Hepatocyte (in vitro differentiated cells): ENCODE measurements at regions not wholly inside any gene's neighbourhood (a gene's known extent, or its start where the extent isn't known, plus 50 kb on each side); places are given as distances from the start of the nearest gene placed in this dataset.
"Not testable (repeated sequence)": the region's sequence is repeated elsewhere in the genome, so short reads cannot be mapped to it uniquely, and the experiment has no call there.

Experiments used
- DNase-seq: peaks from one replicate; pipeline ENCODE4 v3.0.0-alpha.2; 2016; ENCODE audit warnings: low spot score
- H2AFZ ChIP-seq: fragments of 200-600 bp; sonication (generic); 2 replicates; pipeline ENCODE4 v1.6.0; 2016; ENCODE audit warnings: antibody characterized with exemption, mild to moderate bottlenecking
- H3K27ac ChIP-seq: fragments of 200-600 bp; sonication (generic); 2 replicates; pipeline ENCODE4 v1.5.1; 2016; ENCODE audit warnings: mild to moderate bottlenecking
- H3K27me3 ChIP-seq: fragments of 200-600 bp; sonication (generic); 2 replicates; pipeline ENCODE4 v1.6.1; 2016
- H3K36me3 ChIP-seq: fragments of 200-600 bp; sonication (generic); replicated peaks from 2 replicates; pipeline ENCODE4 v1.5.1; 2016; ENCODE audit warnings: low read depth; ENCODE audit not compliant: insufficient read depth
- H3K4me1 ChIP-seq: fragments of 200-600 bp; sonication (generic); 2 replicates; pipeline ENCODE4 v1.5.1; 2016; ENCODE audit warnings: mild to moderate bottlenecking, moderate library complexity; ENCODE audit not compliant: insufficient read depth
- H3K4me2 ChIP-seq: fragments of 200-600 bp; sonication (generic); 2 replicates; pipeline ENCODE4 v1.6.0; 2016
- H3K4me3 ChIP-seq: fragments of 200-600 bp; sonication (generic); 2 replicates; pipeline ENCODE4 v1.5.1; 2016; ENCODE audit warnings: mild to moderate bottlenecking
- H3K79me2 ChIP-seq: fragments of 200-600 bp; sonication (generic); 2 replicates; pipeline ENCODE4 v1.6.0; 2017; ENCODE audit warnings: mild to moderate bottlenecking
- H3K9me2 ChIP-seq: fragments of 200-600 bp; sonication (generic); replicated peaks from 2 replicates; pipeline ENCODE4 v1.6.0; 2017; ENCODE audit warnings: mild to moderate bottlenecking; ENCODE audit not compliant: insufficient read depth
- H3K9me3 ChIP-seq: fragments of 200-600 bp; sonication (generic); 2 replicates; pipeline ENCODE4 v1.5.1; 2016; ENCODE audit warnings: low read depth, mild to moderate bottlenecking
- H4K20me1 ChIP-seq: fragments of 200-600 bp; sonication (generic); 2 replicates; pipeline ENCODE4 v1.6.0; 2016; ENCODE audit warnings: mild to moderate bottlenecking; ENCODE audit not compliant: insufficient read depth, poor library complexity, severe bottlenecking
- CTCF ChIP-seq: fragments of 200-600 bp; sonication (generic); IDR thresholded peaks from 2 replicates; pipeline ENCODE4 v1.5.1; 2016; ENCODE audit warnings: antibody characterized with exemption, mild to moderate bottlenecking; ENCODE audit not compliant: poor library complexity
- EZH2 ChIP-seq: fragments of 200-600 bp; sonication (generic); IDR thresholded peaks from 2 replicates; pipeline ENCODE4 v1.6.1; 2016; ENCODE audit warnings: antibody characterized with exemption, mild to moderate bottlenecking, borderline replicate concordance
- EZH2phosphoT487 ChIP-seq: fragments of 200-600 bp; sonication (generic); IDR thresholded peaks from one replicate; pipeline ENCODE4 v1.6.1; 2018; ENCODE audit warnings: antibody characterized with exemption, mild to moderate bottlenecking, low read depth, moderate library complexity; ENCODE audit not compliant: unreplicated experiment, severe bottlenecking
- WGBS: methylation state at CpG from one replicate; pipeline ENCODE4 v1.1.6; 2016; ENCODE audit warnings: low lambda C conversion rate; ENCODE audit errors: missing lambda C conversion rate; 5-methylcytosine and 5-hydroxymethylcytosine counted together

DNA sequence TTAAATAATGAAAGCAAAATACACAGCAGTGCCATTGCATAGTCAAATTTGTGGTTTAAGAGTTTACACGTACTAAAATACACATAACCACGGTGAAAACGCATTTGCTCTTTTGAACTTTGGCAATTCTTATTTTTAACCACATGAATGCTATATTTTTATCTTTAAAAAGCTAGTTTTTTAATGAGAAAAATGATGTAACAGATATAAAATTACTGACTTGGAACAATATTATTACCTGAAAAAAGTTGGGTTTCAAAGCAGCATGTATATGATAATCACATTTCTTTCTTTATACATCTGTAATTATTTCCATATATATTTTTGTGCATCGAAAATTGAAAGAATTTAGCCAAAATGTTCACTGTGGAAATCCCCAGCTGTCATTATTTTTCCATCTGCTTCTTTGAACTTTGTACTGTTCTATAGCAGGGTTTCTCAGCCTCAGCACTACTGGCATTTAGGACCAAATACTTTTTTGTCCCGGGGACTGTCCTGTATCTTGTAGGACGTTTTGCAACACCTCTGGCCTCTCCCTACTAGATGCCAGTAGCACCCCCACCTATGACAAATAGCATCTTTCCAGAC, 75.9 kb upstream of the CAB39 start:
- no peak for DNase-seq
- Histone ChIP-seq H3K79me2 (no peaks in the 10 kb centered on the region), H3K4me2 (no peak overlapping the region), H3K9me3 (no peaks in the 10 kb centered on the region), H3K4me3 (no peak overlapping the region), H3K9me2 (no peaks in the 10 kb centered on the region), H4K20me1 (no peaks in the 10 kb centered on the region), H3K27ac (no peak overlapping the region), H3K36me3 (no peaks in the 10 kb centered on the region), H3K4me1 (no peaks in the 10 kb centered on the region), H3K27me3 (no peaks in the 10 kb centered on the region), H2AFZ (no peak overlapping the region)
- WGBS = 66% methylated on average over 6 of the region's 6 CpGs
- TF ChIP-seq CTCF = no peak

DNA sequence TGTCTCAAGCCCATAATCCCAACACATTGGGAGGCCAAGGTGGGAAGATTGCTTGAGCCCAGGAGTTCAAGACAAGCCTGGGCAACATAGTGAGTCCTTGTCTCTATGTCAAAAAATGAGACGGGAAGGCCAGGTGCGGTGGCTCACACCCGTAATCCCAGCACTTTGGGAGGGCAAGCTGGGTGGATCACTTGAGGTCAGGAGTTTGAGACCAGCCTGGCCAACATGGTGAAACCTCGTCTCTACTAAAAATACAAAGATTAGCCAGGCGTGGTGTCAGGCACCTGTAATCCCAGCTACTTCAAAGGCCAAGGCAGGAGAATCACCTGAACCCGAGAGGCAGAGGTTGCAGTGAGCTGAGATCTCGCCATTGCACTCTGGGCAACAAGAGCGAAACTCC, 75.2 kb upstream of the CAB39 start:
- not testable (repeated sequence) for H3K27me3 ChIP-seq, H3K4me3 ChIP-seq, H3K27ac ChIP-seq, H3K36me3 ChIP-seq, H2AFZ ChIP-seq, H3K9me2 ChIP-seq, H3K4me2 ChIP-seq, H3K9me3 ChIP-seq, H3K79me2 ChIP-seq, DNase-seq, H4K20me1 ChIP-seq, H3K4me1 ChIP-seq
- WGBS = 82% methylated on average over 8 of the region's 8 CpGs

DNA sequence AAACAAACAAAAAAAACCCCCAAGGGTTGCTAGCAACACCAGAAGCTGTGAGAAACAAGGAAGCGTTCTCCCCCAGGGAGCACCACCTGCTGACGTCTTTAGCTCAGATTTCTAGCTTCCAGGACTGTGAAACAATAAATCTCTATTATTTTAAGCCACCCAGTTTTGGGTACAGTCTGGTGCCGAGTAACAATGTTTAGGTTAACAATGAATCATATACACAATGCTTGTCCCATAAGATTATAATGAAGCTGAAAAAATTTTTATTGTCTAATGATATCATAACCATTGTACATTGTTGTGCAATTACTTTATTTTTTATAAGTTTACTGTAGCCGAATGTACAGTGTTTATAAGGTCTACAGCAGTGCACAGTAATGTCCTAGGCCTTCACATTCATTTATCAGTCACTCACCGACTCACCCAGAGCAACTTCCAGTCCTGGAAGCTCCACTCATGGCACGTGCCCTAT, 72.1 kb upstream of the CAB39 start:
- 68% methylated on average over 6 of the region's 6 CpGs for WGBS
- Histone ChIP-seq H3K9me3 (no peaks in the 10 kb centered on the region), H2AFZ (no peak overlapping the region), H3K27me3 (no peaks in the 10 kb centered on the region), H4K20me1 (no peaks in the 10 kb centered on the region), H3K4me3 (no peak overlapping the region), H3K9me2 (no peaks in the 10 kb centered on the region), H3K4me2 (no peak overlapping the region), H3K4me1 (no peaks in the 10 kb centered on the region), H3K79me2 (no peaks in the 10 kb centered on the region), H3K27ac (no peak overlapping the region), H3K36me3 (no peaks in the 10 kb centered on the region)
- no peak for TF ChIP-seq EZH2phosphoT487
- no peak for TF ChIP-seq EZH2
- no peak for TF ChIP-seq CTCF
- no peak for DNase-seq

DNA sequence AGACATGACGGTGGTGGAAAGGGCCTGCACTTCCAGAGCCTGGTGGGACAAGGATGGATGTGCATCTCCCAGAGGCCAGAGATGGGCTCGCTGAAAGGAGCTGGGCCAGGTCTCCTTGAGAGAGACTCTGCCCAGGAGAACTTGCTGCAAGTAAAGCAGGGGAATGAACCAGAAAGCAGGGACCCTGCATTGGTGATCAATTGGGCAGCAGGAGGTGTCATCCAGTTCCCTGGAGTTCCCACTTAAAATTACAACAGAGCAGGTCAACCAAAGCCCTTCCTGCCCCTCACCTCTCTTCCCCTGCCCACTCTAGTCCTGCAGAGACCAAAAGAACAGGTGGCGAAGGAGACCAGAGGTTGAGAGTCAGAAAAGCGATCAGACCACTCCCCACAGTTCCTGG, 69.7 kb upstream of the CAB39 start:
- H3K9me3 ChIP-seq = no peaks in the 10 kb centered on the region
- TF ChIP-seq EZH2phosphoT487 (no peak), CTCF (no peak), EZH2 (no peak)
- H3K36me3 ChIP-seq = no peaks in the 10 kb centered on the region
- H3K4me2 ChIP-seq = no peak overlapping the region
- no peak overlapping the region for H3K27ac ChIP-seq
- no peak overlapping the region for H3K4me3 ChIP-seq
- H4K20me1 ChIP-seq = no peaks in the 10 kb centered on the region
- no peaks in the 10 kb centered on the region for H3K79me2 ChIP-seq
- no peak overlapping the region for H2AFZ ChIP-seq
- H3K4me1 ChIP-seq = no peaks in the 10 kb centered on the region
- no peak for DNase-seq
- H3K9me2 ChIP-seq = no peaks in the 10 kb centered on the region
- WGBS = 90% methylated on average over 4 of the region's 4 CpGs
- H3K27me3 ChIP-seq = no peaks in the 10 kb centered on the region
